ENCODE measurements at regions not wholly inside any gene's neighbourhood (a gene's known extent, or its start where the extent isn't known, plus 50 kb on each side); places are given as distances from the start of the nearest gene placed in this dataset.
A peak's percentile ranks its signal among the peaks of the same experiment; 100 is the strongest.
"Not testable (repeated sequence)": the region's sequence is repeated elsewhere in the genome, so short reads cannot be mapped to it uniquely, and the experiment has no call there.

GRCh38 chr10:33022090-33022489 is 64.1 kb upstream of the ITGB1 start:
- peaks cover 7 to 14% of the 10 kb centered on the region in 2 donors for H3K4me1 ChIP-seq (replicated peaks in 1 of 2)
- no peak for ATAC-seq (replicated peaks in 6 of 8)
- in situ Hi-C loops (cut with MboI; ENCODE audit: low pct_unique_long_range_greater_than_20kb in 2 of 9, low sequenced_read_pairs in 9 of 9, unreplicated experiment in 9 of 9): loop anchor here in 4 of 9 experiments (10.0 to 25.0 kb wide), 3 partner anchors 133 to 835 kb away; no protein-coding TSS in a partner anchor
- no peak overlapping the region for H3K27ac ChIP-seq
- 49 to 100% (median 82%) methylated on average over 1 to 4 of the region's 4 CpGs; no CpG with 5 or more reads in 2 of the 10 experiments for WGBS, 10 experiments
- H3K4me3 ChIP-seq: no peak overlapping the region

- no peak overlapping the region for H3K27ac ChIP-seq
- no peak for ATAC-seq (replicated peaks in 6 of 8)
- H3K4me1 ChIP-seq (replicated peaks in 1 of 2): peaks cover 5 to 13% of the 10 kb centered on the region in 2 donors
- in situ Hi-C loops (cut with MboI; ENCODE audit: low pct_unique_long_range_greater_than_20kb in 2 of 9, low sequenced_read_pairs in 9 of 9, unreplicated experiment in 9 of 9): loop anchor here in 4 of 9 experiments (10.0 to 25.0 kb wide), 3 partner anchors 222 to 830 kb away; no protein-coding TSS in a partner anchor
- H3K4me3 ChIP-seq: no peak overlapping the region
- WGBS, 10 experiments: 92 to 100% (median 100%) methylated on average over 1 to 2 of the region's 2 CpGs; no CpG with 5 or more reads in 1 of the 10 experiments
These were observed 59.0 kb upstream of the ITGB1 start for GRCh38 chr10:33016988-33017387.

- WGBS, 10 experiments: 0 to 100% (median 67%) methylated on average over 1 to 3 of the region's 3 CpGs; no CpG with 5 or more reads in 1 of the 10 experiments
- H3K27ac ChIP-seq: peak overlapping the region in 1 of 2 donors; percentile 51
- H3K4me3 ChIP-seq: no peak overlapping the region
- in situ Hi-C loops (cut with MboI; ENCODE audit: low pct_unique_long_range_greater_than_20kb in 2 of 9, low sequenced_read_pairs in 9 of 9, unreplicated experiment in 9 of 9): loop anchor here in 4 of 9 experiments (10.0 to 25.0 kb wide), 3 partner anchors 221 to 829 kb away; no protein-coding TSS in a partner anchor
- peak in 6 of 8 experiments; percentile 52 to 93 (median 66) for ATAC-seq (replicated peaks in 6 of 8)
- peaks cover 5 to 13% of the 10 kb centered on the region in 2 donors for H3K4me1 ChIP-seq (replicated peaks in 1 of 2)
These were observed 57.9 kb upstream of the ITGB1 start for GRCh38 chr10:33015761-33016547.

GRCh38 chr10:33013331-33013730 is 55.3 kb upstream of the ITGB1 start:
- H3K4me1 ChIP-seq (replicated peaks in 1 of 2): peaks cover 5 to 16% of the 10 kb centered on the region in 2 donors
- WGBS, 10 experiments: no CpG with 5 or more reads among the region's 25 CpGs
- H3K27ac ChIP-seq; ATAC-seq (replicated peaks in 6 of 8); H3K4me3 ChIP-seq: not testable (repeated sequence)
- in situ Hi-C loops (cut with MboI; ENCODE audit: low pct_unique_long_range_greater_than_20kb in 2 of 9, low sequenced_read_pairs in 9 of 9, unreplicated experiment in 9 of 9): loop anchor here in 4 of 9 experiments (10.0 to 25.0 kb wide), 3 partner anchors 219 to 826 kb away; no protein-coding TSS in a partner anchor

GRCh38 chr10:33012306-33012705 is 54.3 kb upstream of the ITGB1 start:
- ATAC-seq (replicated peaks in 6 of 8): peak in 2 of 8 experiments; percentile 11 to 14
- WGBS, 10 experiments: 17 to 82% (median 63%) methylated on average over 1 to 4 of the region's 5 CpGs
- no peak overlapping the region for H3K27ac ChIP-seq
- in situ Hi-C loops (cut with MboI; ENCODE audit: low pct_unique_long_range_greater_than_20kb in 2 of 9, low sequenced_read_pairs in 9 of 9, unreplicated experiment in 9 of 9): loop anchor here in 4 of 9 experiments (10.0 to 25.0 kb wide), 3 partner anchors 218 to 825 kb away; no protein-coding TSS in a partner anchor
- no peak overlapping the region for H3K4me3 ChIP-seq
- H3K4me1 ChIP-seq (replicated peaks in 1 of 2): peaks cover 5 to 16% of the 10 kb centered on the region in 2 donors

GRCh38 chr10:33010132-33011037 is 52.4 kb upstream of the ITGB1 start:
- WGBS, 10 experiments: 15 to 100% (median 70%) methylated on average over 1 to 11 of the region's 12 CpGs
- Histone ChIP-seq H3K4me1 (replicated peaks in 1 of 2) (peaks cover under 1 to 8% of the 10 kb centered on the region in 2 donors), H3K27ac (no peak overlapping the region), H3K4me3 (no peak overlapping the region)
- in situ Hi-C loops (cut with MboI; ENCODE audit: low pct_unique_long_range_greater_than_20kb in 2 of 9, low sequenced_read_pairs in 9 of 9, unreplicated experiment in 9 of 9): loop anchor here in 4 of 9 experiments (10.0 to 25.0 kb wide), 3 partner anchors 216 to 823 kb away; no protein-coding TSS in a partner anchor
- ATAC-seq (replicated peaks in 6 of 8): peak in 3 of 8 experiments; percentile 45 to 78 (median 54)

- in situ Hi-C loops (cut with MboI; ENCODE audit: low pct_unique_long_range_greater_than_20kb in 2 of 9, low sequenced_read_pairs in 9 of 9, unreplicated experiment in 9 of 9): loop anchor here in 7 of 9 experiments (10.0 to 25.0 kb wide), 4 partner anchors 55 to 822 kb away; partner anchors contain the start of gene ITGB1 (in 1 of the 7)
- ATAC-seq (replicated peaks in 6 of 8): no peak
- Histone ChIP-seq H3K4me1 (replicated peaks in 1 of 2) (peaks cover 0 to 5% of the 10 kb centered on the region in 2 donors), H3K4me3 (no peak overlapping the region), H3K27ac (no peak overlapping the region)
- 0 to 80% (median 60%) methylated on average over 1 to 5 of the region's 5 CpGs for WGBS, 10 experiments
These were observed 51.5 kb upstream of the ITGB1 start for GRCh38 chr10:33009244-33010131.

GRCh38 chr10:33008499-33009243 is 50.6 kb upstream of the ITGB1 start:
- in situ Hi-C loops (cut with MboI; ENCODE audit: low pct_unique_long_range_greater_than_20kb in 2 of 9, low sequenced_read_pairs in 9 of 9, unreplicated experiment in 9 of 9): loop anchor here in 7 of 9 experiments (10.0 to 25.0 kb wide), 4 partner anchors 54 to 821 kb away; partner anchors contain the start of gene ITGB1 (in 1 of the 7)
- peaks cover 0 to 5% of the 10 kb centered on the region in 2 donors for H3K4me1 ChIP-seq (replicated peaks in 1 of 2)
- ATAC-seq (replicated peaks in 6 of 8): peak in 3 of 8 experiments; percentile 1 to 16 (median 5)
- no peak overlapping the region for H3K27ac ChIP-seq
- no peak overlapping the region for H3K4me3 ChIP-seq
- WGBS, 10 experiments: 3 to 45% (median 19%) methylated on average over 4 to 9 of the region's 9 CpGs

- in situ Hi-C loops (cut with MboI; ENCODE audit: low pct_unique_long_range_greater_than_20kb in 2 of 9, low sequenced_read_pairs in 9 of 9, unreplicated experiment in 9 of 9): loop anchor here in 7 of 9 experiments (10.0 to 25.0 kb wide), 4 partner anchors 53 to 821 kb away; partner anchors contain the start of gene ITGB1 (in 1 of the 7)
- H3K4me1 ChIP-seq (replicated peaks in 1 of 2); H3K4me3 ChIP-seq; H3K27ac ChIP-seq; ATAC-seq (replicated peaks in 6 of 8): not testable (repeated sequence)
- 82 to 100% (median 97%) methylated on average over 2 to 7 of the region's 9 CpGs; no CpG with 5 or more reads in 1 of the 10 experiments for WGBS, 10 experiments
These were observed 49.8 kb upstream of the ITGB1 start for GRCh38 chr10:33007731-33008381.
